ENCODE measurements at regions not wholly inside any gene's neighbourhood (a gene's known extent, or its start where the extent isn't known, plus 50 kb on each side); places are given as distances from the start of the nearest gene placed in this dataset.
"Not testable (repeated sequence)": the region's sequence is repeated elsewhere in the genome, so short reads cannot be mapped to it uniquely, and the experiment has no call there.

- DNase-seq: peak; percentile 92
Observed at GRCh38 chr1:221478050-221478949, 263.6 kb downstream of the DUSP10 start.

GRCh38 chr1:221487781-221488524 lies 253.9 kb downstream of the DUSP10 start:
- peak; percentile 98 for DNase-seq

DNA sequence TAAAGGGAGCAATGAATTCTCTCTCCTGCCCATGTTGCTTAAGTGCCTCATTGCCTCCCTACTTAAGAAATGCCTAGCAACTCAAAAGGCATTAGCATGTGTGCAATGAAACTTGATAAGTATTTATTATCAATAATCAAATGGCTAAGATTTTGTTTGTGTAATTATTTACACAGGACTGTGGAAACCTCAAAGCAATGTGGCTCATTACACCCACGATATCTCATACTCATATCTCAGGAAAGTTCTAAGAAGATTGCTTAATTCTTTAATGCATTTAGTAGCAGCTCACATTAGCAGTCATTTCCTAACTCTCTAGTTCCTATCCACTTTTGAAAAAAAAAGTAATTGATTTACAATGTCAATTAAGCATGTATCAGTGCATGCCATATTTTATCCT lies 253.3 kb downstream of the DUSP10 start:
- peak; percentile 61 for DNase-seq

DNA sequence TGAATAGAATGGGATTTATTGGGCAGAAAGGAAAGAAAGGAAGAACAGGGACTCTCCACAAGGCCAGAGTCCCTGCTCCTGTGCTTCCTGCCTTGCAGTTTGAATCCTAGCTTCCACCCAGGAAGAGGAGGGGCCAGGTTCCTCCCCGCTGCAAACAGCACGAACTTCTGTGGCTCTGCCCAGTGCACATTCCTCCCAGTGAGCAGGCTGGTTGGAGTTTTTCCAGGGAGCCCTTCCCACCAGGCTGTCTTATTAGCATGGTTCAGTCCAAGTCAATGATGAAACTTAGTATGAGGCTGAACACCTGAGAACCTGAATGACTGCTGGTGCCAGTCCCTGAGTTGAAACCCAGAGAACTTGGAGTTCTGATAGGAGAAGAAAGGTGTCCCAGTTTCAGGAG lies 247.2 kb downstream of the DUSP10 start:
- DNase-seq: peak; percentile 22

GRCh38 chr1:221497046-221497445 lies 244.8 kb downstream of the DUSP10 start:
- DNase-seq: no peak

DNA sequence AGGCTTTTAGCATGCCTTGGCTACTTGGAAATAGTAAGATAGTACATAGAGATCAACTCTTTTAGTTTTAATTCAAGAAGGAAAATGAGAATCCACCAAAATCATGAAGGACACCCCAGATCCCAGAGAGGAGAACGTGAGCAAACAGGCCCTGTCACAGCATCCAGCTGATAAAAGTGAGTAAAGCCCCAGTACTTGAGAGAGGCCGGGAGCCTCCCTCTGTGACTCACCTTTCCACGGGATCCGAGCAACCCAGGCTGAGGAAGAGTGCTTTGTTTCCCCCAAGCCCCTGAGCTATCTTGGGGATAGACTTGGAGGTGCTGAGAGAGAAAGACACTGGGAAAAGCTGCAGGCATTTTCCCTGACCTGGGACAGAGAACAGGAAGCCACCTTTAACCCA lies 238.6 kb downstream of the DUSP10 start:
- no peak for DNase-seq

DNA sequence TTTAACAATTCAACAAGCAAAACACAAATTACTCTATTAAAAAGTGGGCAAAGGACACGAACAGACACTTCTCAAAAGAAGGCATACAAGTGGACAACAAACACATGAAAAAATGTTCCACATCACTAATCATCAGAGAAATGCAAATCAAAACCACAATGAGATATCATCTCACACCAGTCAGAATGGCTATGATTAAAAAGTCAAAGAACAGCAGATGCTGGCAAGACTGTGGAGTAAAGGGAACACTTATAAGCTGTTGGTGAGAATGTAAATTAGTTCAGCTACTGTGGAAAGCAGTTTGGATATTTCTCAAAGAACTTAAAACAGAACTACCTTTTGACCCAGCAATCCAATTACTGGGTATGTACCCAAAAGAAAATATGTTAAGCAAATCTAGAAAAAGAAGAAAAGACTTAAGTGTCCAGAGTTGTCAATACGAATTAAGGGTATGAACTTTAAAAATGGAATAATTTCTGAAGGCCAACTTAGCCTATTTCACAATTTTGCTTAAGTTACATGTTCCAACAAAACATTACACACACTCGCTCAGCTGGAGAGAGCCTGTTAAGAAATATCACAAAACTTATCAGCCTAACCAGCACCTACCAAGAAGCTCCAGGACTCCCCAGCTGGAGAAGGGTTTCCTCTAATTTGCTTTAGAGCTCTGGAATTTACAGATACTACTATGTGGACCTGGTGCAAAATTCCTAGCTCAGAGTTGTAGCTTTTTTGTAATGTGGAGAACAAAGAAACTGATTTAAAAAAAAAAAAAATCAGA lies 232.1 kb downstream of the DUSP10 start:
- DNase-seq: no peak

DNA sequence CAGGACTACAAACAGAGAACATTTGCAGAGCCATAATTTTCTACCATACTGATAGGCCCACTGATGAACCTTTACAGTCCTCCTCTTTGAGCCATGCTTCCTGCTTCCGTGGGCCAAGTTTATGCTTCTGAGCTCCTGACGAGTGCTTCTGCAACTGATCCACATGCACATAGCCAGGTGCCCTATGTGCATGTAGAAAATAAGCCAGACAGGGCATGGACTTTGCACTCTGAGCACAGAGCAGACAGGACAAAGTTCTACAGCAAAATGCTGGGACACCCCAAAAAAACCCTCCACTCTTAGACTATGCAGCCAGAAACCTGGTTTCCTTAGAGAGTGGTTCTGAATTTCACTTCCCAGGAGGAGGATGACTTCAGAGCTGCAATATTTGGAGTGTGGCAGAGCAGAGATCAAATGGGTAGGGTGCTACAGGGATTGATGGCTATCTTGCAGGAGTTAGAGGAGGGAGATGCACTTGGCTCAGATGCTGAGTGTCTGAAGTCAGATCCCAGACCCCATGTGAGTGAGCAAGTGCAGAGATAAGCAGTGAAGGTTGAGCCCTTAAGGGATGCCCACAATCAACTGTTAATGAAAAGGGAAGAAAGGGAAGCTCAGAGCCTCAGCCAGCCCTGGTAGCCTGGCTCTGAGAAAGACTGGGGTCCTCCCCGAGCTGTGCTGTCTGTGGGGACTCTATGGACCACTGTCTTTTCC lies 230.9 kb downstream of the DUSP10 start:
- peak; percentile 29 for DNase-seq

DNA sequence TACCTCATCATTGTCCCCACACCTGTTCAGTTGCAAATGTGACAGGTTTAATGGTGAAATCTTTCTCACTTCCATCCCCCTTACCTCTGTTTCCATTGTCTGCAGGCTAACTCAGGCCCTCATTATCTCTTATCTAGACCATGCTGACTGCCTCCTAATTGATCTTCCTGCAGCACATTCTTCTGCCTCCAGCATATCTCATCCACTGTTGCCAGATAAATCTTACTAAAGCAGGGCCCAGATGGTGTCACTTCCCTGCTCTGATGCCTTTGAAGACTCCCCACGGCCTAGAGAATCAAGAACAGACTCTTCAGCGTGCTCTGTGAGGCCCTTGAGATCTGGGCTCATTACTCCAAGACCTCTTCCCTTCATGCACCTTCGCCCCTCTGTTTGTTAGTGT lies 230.1 kb downstream of the DUSP10 start:
- no peak for DNase-seq

DNA sequence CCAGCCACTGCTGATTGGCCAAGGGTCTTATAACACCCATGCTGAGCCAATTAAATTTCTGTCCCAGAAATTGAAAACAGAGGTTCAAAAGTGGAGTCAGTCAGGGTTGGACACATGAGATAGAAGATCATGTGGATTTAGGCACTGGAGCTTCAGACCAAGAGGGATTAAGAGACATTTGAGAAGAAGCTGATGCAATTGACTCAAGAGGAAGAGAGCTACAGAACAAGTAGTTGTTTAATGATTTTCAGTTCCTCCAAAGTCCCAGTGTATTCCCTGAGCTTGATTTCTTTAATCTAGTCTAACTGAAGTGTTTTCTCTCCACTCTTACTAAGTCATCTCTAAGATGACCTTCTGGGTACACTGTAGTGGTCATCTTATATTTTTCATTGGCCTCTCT lies 227.1 kb downstream of the DUSP10 start:
- DNase-seq: peak; percentile 18

DNA sequence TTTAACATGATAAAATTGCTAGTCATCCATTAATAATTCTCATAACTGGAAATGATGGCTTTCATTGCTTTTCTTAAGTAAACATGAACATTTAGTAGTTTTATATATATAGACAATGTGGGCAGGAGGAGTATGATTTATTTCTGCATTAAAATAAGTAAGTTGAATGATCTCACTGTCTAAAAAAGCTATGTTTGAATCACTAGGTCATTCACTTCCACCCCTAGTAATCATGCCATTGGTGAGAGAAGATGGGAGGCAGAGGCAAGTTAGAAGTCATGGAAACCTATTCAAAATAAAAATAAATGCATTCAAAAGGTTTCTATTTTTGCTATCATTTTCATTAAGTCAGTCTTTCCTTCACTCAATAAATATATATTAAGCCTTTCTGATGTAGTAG lies 226.4 kb downstream of the DUSP10 start:
- DNase-seq: no peak

- DNase-seq: no peak
Observed at GRCh38 chr1:221517961-221518360, 223.9 kb downstream of the DUSP10 start.

DNA sequence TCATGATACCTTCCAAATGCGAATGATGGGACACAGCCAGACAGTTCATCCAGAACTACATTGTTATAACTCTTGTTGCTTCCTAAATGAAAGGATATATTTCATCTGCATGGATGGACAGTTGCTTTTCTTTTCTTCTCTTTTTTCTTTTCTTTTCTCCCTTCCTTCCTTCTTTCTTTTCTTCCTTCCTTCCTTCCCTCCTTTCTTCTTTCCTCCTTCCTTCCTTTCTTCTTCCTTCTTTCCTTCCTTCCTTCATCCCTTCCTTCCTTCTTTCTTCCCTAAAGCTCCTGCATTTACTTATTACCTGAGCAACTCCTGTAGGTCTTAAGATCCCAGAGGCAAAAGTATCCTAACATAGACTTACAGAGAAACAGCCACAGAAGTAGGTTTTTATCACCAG lies 221.6 kb downstream of the DUSP10 start:
- DNase-seq: no peak

DNA sequence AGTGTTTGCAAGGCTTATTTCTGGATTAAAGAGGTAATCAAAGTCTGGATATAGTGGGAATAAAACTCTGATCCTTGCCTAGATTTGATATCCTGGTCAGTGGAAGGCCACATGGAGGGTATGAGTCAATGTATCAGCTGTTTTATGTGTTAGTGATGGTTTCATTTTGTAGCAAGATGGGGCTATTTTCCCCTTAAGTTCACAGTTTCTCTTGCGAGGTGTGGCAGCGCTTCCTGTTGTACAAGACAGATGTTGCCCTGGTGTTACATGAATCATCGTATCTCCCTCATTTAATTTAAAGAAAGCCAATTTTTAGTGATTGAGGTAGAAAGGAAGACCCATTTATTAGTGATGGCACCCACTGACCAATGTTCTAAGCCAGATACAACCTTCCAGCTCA lies 220.2 kb downstream of the DUSP10 start:
- no peak for DNase-seq

GRCh38 chr1:221522529-221522940 lies 219.4 kb downstream of the DUSP10 start:
- no peak for DNase-seq

GRCh38 chr1:221525749-221526148 lies 216.1 kb downstream of the DUSP10 start:
- no peak for DNase-seq

GRCh38 chr1:221527302-221527701 lies 214.6 kb downstream of the DUSP10 start:
- DNase-seq: peak; percentile 44

DNA sequence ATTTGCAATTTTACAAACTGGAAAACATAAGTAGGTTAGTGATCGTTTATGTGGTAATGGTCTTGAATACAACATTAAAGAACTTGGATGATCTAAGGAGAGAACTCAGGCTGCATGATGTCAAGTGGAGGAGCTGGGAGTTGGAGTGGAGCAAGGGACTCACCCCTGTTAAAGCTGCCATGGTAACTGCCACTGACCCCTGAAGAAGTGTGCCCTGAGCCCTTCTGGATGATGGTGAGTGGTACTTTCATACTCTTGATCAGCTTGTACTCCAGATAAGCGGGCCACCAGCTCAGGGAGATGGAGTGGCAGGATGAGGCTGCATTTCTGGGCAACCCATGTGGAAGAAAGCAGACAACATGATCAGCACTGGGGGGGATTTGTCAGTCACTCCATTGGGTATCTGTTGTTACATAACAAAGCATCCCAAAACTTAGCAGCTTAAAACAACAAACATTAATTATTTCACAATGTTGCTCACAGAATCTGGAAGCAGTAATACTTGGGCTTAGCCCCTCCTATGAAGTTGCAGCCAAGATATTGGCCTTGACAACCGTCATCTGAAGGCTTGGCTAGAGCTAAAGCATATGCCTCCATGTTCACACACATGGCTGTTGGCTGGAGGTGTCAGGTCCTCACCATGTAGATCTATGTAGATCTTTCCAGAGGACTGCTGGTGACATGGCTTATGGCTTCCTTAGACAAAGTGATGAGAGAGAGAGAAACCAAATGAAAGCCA lies 213.8 kb downstream of the DUSP10 start:
- peak; percentile 63 for DNase-seq

DNA sequence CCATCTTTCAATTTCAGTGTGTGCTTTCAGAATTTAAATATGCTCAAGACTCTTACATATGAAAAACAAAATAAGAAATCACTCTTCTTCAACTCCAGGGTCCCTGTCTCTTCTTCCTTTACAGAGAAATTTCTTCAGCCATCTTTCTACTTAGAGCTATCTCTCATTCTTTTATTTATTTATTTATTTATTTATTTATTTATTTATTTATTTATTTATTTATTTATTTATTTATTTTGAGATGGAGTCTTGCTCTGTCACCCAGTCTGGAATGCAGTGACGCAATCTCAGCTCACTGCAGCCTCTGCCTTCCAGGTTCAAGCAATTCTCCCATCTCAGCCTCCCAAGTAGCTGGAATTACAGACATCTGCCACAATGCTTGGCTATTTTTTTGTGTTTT lies 211.7 kb downstream of the DUSP10 start:
- not testable (repeated sequence) for DNase-seq

- DNase-seq: no peak
Observed at GRCh38 chr1:221530791-221531190, 211.1 kb downstream of the DUSP10 start.

GRCh38 chr1:221532071-221532773 lies 209.7 kb downstream of the DUSP10 start:
- DNase-seq: no peak
